ENCODE measurements at regions not wholly inside any gene's neighbourhood (a gene's known extent, or its start where the extent isn't known, plus 50 kb on each side); places are given as distances from the start of the nearest gene placed in this dataset.

DNA sequence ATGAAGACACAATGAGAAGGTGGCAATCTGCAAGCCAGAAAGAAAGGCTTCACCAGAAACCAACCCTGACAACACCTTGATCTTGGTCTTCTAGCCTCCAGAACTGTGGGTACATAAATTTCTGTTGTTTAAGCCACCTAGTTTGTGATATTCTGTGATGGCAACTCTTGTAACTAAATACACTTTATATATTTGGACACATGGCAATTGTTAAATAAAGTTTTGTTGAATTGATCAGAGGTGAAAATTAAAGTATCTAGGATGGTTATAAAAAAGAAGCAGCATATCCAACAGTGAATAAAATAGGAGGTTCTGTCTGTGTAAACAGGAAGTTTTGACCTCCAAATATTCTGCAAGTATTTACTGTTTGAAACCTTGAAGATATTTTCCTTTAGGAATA lies 516.3 kb downstream of the SOX5 start:
- ChIA-PET POLR2A (ENCODE audit: unreplicated experiment) (no interaction called here), CTCF (no interaction called here)
- no peaks in the 10 kb centered on the region for H3K4me1 ChIP-seq (ENCODE audit: control insufficient read depth, insufficient read depth, low read length)
- no peak overlapping the region for H3K4ac ChIP-seq (ENCODE audit: low read depth, low read length)
- H2BK15ac ChIP-seq (ENCODE audit: low read depth, low read length): no peak overlapping the region
- no peaks in the 10 kb centered on the region for H4K20me1 ChIP-seq (ENCODE audit: insufficient read depth, low read length)
- H3K9ac ChIP-seq (ENCODE audit: low read depth, low read length): no peak overlapping the region
- no peak overlapping the region for H4K91ac ChIP-seq (ENCODE audit: insufficient read depth, low read depth, low read length)
- H2BK20ac ChIP-seq (ENCODE audit: low read depth, low read length): no peak overlapping the region
- intact Hi-C loops (cut with micrococcal nuclease) (no loop called here), in situ Hi-C loops (cut with MboI; ENCODE audit: low sequenced_read_pairs) (no loop called here), dilution Hi-C loops (cut with HindIII; ENCODE audit: low sequenced_read_pairs, unreplicated experiment) (no loop called here)
- H3K14ac ChIP-seq (replicated peaks; ENCODE audit: low read depth, low read length): no peak overlapping the region
- no peak overlapping the region for H2BK5ac ChIP-seq (ENCODE audit: low read depth, low read length, poor library complexity, severe bottlenecking)
- no peaks in the 10 kb centered on the region for H3K36me3 ChIP-seq (ENCODE audit: control insufficient read depth, insufficient read depth, low read length)
- no peak overlapping the region for H2BK120ac ChIP-seq (ENCODE audit: low read depth, low read length)
- no TSS peak for BruUV-seq (replicated peaks)
- no peak overlapping the region for H3K56ac ChIP-seq (ENCODE audit: extremely low read depth, insufficient read depth, low read length)
- no peak overlapping the region for H3K18ac ChIP-seq (ENCODE audit: low read depth, low read length)
- H4K8ac ChIP-seq (ENCODE audit: low read depth in 2 of 2, low read length in 2 of 2): no peak overlapping the region
- H3K79me1 ChIP-seq (ENCODE audit: low read depth in 1 of 2, low read length in 2 of 2): no peaks in the 10 kb centered on the region
- no peak overlapping the region for H3K4me3 ChIP-seq (ENCODE audit: insufficient read depth, low read depth, low read length)
- no peak overlapping the region for H3K27ac ChIP-seq (ENCODE audit: insufficient read depth, low read length)
- no peak overlapping the region for H2AFZ ChIP-seq (replicated peaks; ENCODE audit: low read length, poor library complexity)
- H3K4me2 ChIP-seq (ENCODE audit: low read depth, low read length): no peak overlapping the region
- H3K9me3 ChIP-seq (ENCODE audit: control insufficient read depth, insufficient read depth, low read length): no peaks in the 10 kb centered on the region
- H2AK9ac ChIP-seq (replicated peaks; ENCODE audit: low read depth, low read length, poor library complexity): no peak overlapping the region
- no peak overlapping the region for H4K5ac ChIP-seq (ENCODE audit: low read depth, low read length)
- H3K9me1 ChIP-seq (ENCODE audit: insufficient read depth, low read length): no peaks in the 10 kb centered on the region
- DNase-seq: no peak
- no peak overlapping the region for H3K23ac ChIP-seq (ENCODE audit: low read depth, low read length)
- no peak overlapping the region for H2AK5ac ChIP-seq (ENCODE audit: low read depth, low read length)
- ATAC-seq (ENCODE audit: low read depth): no peak
- no peaks in the 10 kb centered on the region for H3K27me3 ChIP-seq (ENCODE audit: control insufficient read depth, insufficient read depth, low read length)
- no peak for TF ChIP-seq FOS (IDR thresholded peaks at IDR 0.05; ENCODE audit: low read depth, low read length)
- TF ChIP-seq, protein P1, sequence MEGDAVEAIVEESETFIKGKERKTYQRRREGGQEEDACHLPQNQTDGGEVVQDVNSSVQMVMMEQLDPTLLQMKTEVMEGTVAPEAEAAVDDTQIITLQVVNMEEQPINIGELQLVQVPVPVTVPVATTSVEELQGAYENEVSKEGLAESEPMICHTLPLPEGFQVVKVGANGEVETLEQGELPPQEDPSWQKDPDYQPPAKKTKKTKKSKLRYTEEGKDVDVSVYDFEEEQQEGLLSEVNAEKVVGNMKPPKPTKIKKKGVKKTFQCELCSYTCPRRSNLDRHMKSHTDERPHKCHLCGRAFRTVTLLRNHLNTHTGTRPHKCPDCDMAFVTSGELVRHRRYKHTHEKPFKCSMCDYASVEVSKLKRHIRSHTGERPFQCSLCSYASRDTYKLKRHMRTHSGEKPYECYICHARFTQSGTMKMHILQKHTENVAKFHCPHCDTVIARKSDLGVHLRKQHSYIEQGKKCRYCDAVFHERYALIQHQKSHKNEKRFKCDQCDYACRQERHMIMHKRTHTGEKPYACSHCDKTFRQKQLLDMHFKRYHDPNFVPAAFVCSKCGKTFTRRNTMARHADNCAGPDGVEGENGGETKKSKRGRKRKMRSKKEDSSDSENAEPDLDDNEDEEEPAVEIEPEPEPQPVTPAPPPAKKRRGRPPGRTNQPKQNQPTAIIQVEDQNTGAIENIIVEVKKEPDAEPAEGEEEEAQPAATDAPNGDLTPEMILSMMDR (conservative IDR thresholded peaks at IDR 0.05; ENCODE audit: low read depth, low read length): no peak
- TF ChIP-seq RCOR1 (IDR thresholded peaks at IDR 0.05; ENCODE audit: insufficient replicate concordance, low read length): no peak
- TF ChIP-seq CHD1 (IDR thresholded peaks at IDR 0.05; ENCODE audit: low read depth, low read length): no peak
- TF ChIP-seq POLR2A (IDR thresholded peaks at IDR 0.05; ENCODE audit: low read depth, low read length): no peak
- TF ChIP-seq, protein P2, sequence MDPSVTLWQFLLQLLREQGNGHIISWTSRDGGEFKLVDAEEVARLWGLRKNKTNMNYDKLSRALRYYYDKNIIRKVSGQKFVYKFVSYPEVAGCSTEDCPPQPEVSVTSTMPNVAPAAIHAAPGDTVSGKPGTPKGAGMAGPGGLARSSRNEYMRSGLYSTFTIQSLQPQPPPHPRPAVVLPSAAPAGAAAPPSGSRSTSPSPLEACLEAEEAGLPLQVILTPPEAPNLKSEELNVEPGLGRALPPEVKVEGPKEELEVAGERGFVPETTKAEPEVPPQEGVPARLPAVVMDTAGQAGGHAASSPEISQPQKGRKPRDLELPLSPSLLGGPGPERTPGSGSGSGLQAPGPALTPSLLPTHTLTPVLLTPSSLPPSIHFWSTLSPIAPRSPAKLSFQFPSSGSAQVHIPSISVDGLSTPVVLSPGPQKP (IDR thresholded peaks at IDR 0.05; ENCODE audit: borderline replicate concordance, low read depth, low read length): no peak
- no peak for TF ChIP-seq SMC3 (IDR thresholded peaks at IDR 0.05; ENCODE audit: low read depth, low read length)
- TF ChIP-seq NFE2L2 (IDR thresholded peaks at IDR 0.05; ENCODE audit: low read depth, low read length): no peak
- TF ChIP-seq, protein P3, sequence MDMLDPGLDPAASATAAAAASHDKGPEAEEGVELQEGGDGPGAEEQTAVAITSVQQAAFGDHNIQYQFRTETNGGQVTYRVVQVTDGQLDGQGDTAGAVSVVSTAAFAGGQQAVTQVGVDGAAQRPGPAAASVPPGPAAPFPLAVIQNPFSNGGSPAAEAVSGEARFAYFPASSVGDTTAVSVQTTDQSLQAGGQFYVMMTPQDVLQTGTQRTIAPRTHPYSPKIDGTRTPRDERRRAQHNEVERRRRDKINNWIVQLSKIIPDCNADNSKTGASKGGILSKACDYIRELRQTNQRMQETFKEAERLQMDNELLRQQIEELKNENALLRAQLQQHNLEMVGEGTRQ (IDR thresholded peaks at IDR 0.05; ENCODE audit: low read depth, low read length): no peak
- TF ChIP-seq MAZ (IDR thresholded peaks at IDR 0.05; ENCODE audit: borderline replicate concordance, low read depth, low read length): no peak
- no peak for TF ChIP-seq MXI1 (IDR thresholded peaks at IDR 0.05; ENCODE audit: borderline replicate concordance, low read depth, low read length)
- no peak for TF ChIP-seq RFX5 (IDR thresholded peaks at IDR 0.05; ENCODE audit: low read depth, low read length)
- TF ChIP-seq BHLHE40 (IDR thresholded peaks at IDR 0.05; ENCODE audit: low read depth, low read length): no peak
- no peak for TF ChIP-seq CEBPB (IDR thresholded peaks at IDR 0.05; ENCODE audit: low read depth, low read length)
- no peak for TF ChIP-seq RAD21 (IDR thresholded peaks at IDR 0.05; ENCODE audit: low read length)
